Ureter (tissue), 1 donor: ENCODE measurements at regions not wholly inside any gene's neighbourhood (a gene's known extent, or its start where the extent isn't known, plus 50 kb on each side); places are given as distances from the start of the nearest gene placed in this dataset.

Experiments
- DNase-seq: peaks from one replicate; pipeline ENCODE4 v3.0.0-alpha.2; 2020; ENCODE audit warnings: low spot score
- donor health status: DM: yes; HTN: yes; CAD: no.

GRCh38 chr10:64503429-64503828 is 982.2 kb downstream of the REEP3 start:
- DNase-seq, result no peak

GRCh38 chr10:64505501-64505900 is 984.3 kb downstream of the REEP3 start:
- no peak for DNase-seq

- no peak for DNase-seq
Measured at GRCh38 chr10:64506963-64507362, 985.8 kb downstream of the REEP3 start.

- DNase-seq, result no peak
Measured at GRCh38 chr10:64507651-64508028, 986.4 kb downstream of the REEP3 start.

GRCh38 chr10:64508029-64508661 is 986.9 kb downstream of the REEP3 start:
- DNase-seq, result no peak

- DNase-seq, result no peak
Measured at GRCh38 chr10:64515970-64516699, 994.9 kb downstream of the REEP3 start.

- DNase-seq, result no peak
Measured at GRCh38 chr10:64518456-64518855, 997.3 kb downstream of the REEP3 start.

GRCh38 chr10:64519427-64519826 is 998.2 kb downstream of the REEP3 start:
- DNase-seq, result no peak

GRCh38 chr10:64519831-64520230 is 998.6 kb downstream of the REEP3 start:
- DNase-seq, result no peak

- DNase-seq, result no peak
Measured at GRCh38 chr10:64523065-64523759, 1002.0 kb downstream of the REEP3 start.

GRCh38 chr10:64528294-64529002 is 1007.2 kb downstream of the REEP3 start:
- DNase-seq, result no peak

- no peak for DNase-seq
Measured at GRCh38 chr10:64529003-64529350, 1007.8 kb downstream of the REEP3 start.

GRCh38 chr10:64534616-64535015 is 1013.4 kb downstream of the REEP3 start:
- no peak for DNase-seq

GRCh38 chr10:64535131-64535867 is 1014.1 kb downstream of the REEP3 start:
- DNase-seq, result no peak

- no peak for DNase-seq
Measured at GRCh38 chr10:64537112-64537511, 1015.9 kb downstream of the REEP3 start.

GRCh38 chr10:64537928-64538327 is 1016.7 kb downstream of the REEP3 start:
- no peak for DNase-seq

- no peak for DNase-seq
Measured at GRCh38 chr10:64546073-64546472, 1024.9 kb downstream of the REEP3 start.

GRCh38 chr10:64547168-64547567 is 1026.0 kb downstream of the REEP3 start:
- DNase-seq, result no peak

- DNase-seq, result no peak
Measured at GRCh38 chr10:64555666-64556065, 1034.5 kb downstream of the REEP3 start.

- no peak for DNase-seq
Measured at GRCh38 chr10:64558094-64558835, 1037.1 kb downstream of the REEP3 start.

- DNase-seq, result no peak
Measured at GRCh38 chr10:64571056-64571455, 1049.9 kb downstream of the REEP3 start.
